Left kidney (tissue), 1 donor: ENCODE measurements at regions not wholly inside any gene's neighbourhood (a gene's known extent, or its start where the extent isn't known, plus 50 kb on each side); places are given as distances from the start of the nearest gene placed in this dataset.

Experiments
- DNase-seq: peaks from one replicate; pipeline ENCODE4 v3.0.0-alpha.2; 2013

- no peak for DNase-seq
These were observed 527.7 kb downstream of the TNS1 start for GRCh38 chr2:217475101-217475500.

- DNase-seq: no peak
These were observed 531.5 kb downstream of the TNS1 start for GRCh38 chr2:217471319-217471718.

GRCh38 chr2:217469203-217469810 lies 533.5 kb downstream of the TNS1 start:
- DNase-seq: no peak

GRCh38 chr2:217468042-217468830 lies 534.6 kb downstream of the TNS1 start:
- no peak for DNase-seq

GRCh38 chr2:217467331-217467730 lies 535.5 kb downstream of the TNS1 start:
- no peak for DNase-seq

- DNase-seq: no peak
These were observed 536.0 kb downstream of the TNS1 start for GRCh38 chr2:217466805-217467204.

GRCh38 chr2:217466104-217466503 lies 536.7 kb downstream of the TNS1 start:
- no peak for DNase-seq

GRCh38 chr2:217465100-217465499 lies 537.7 kb downstream of the TNS1 start:
- DNase-seq: no peak

- no peak for DNase-seq
These were observed 539.3 kb downstream of the TNS1 start for GRCh38 chr2:217463402-217464075.

- DNase-seq: no peak
These were observed 540.7 kb downstream of the TNS1 start for GRCh38 chr2:217462121-217462520.

GRCh38 chr2:217461674-217462073 lies 541.1 kb downstream of the TNS1 start:
- no peak for DNase-seq

GRCh38 chr2:217459680-217460405 lies 543.0 kb downstream of the TNS1 start:
- DNase-seq: no peak

- no peak for DNase-seq
These were observed 543.8 kb downstream of the TNS1 start for GRCh38 chr2:217459016-217459415.

- no peak for DNase-seq
These were observed 546.8 kb downstream of the TNS1 start for GRCh38 chr2:217456016-217456415.

GRCh38 chr2:217452928-217453327 lies 549.9 kb downstream of the TNS1 start:
- DNase-seq: no peak

GRCh38 chr2:217451666-217452065 lies 551.1 kb downstream of the TNS1 start:
- DNase-seq: no peak

GRCh38 chr2:217449444-217449843 lies 553.4 kb downstream of the TNS1 start:
- no peak for DNase-seq

GRCh38 chr2:217448860-217449259 lies 553.9 kb downstream of the TNS1 start:
- no peak for DNase-seq

GRCh38 chr2:217445723-217446122 lies 557.1 kb downstream of the TNS1 start:
- no peak for DNase-seq

GRCh38 chr2:217444932-217445331 lies 557.9 kb downstream of the TNS1 start:
- no peak for DNase-seq

- no peak for DNase-seq
These were observed 558.3 kb downstream of the TNS1 start for GRCh38 chr2:217444509-217444908.

- no peak for DNase-seq
These were observed 559.2 kb downstream of the TNS1 start for GRCh38 chr2:217443601-217444000.

- DNase-seq: no peak
These were observed 562.8 kb downstream of the TNS1 start for GRCh38 chr2:217440000-217440399.
